HG02943 (cell line): ENCODE measurements at regions not wholly inside any gene's neighbourhood (a gene's known extent, or its start where the extent isn't known, plus 50 kb on each side); places are given as distances from the start of the nearest gene placed in this dataset.
"Not testable (repeated sequence)": the region's sequence is repeated elsewhere in the genome, so short reads cannot be mapped to it uniquely, and the experiment has no call there.

Source experiments
- ATAC-seq: cut with Tn5 transposase; IDR thresholded peaks from one replicate; pipeline ENCODE4 v1.9.1; 2021; ENCODE audit warnings: mild to moderate bottlenecking, low read depth, moderate library complexity; ENCODE audit not compliant: unreplicated experiment

GRCh38 chr3:36175916-36176461, 204.3 kb upstream of the STAC start:
- no peak for ATAC-seq

DNA sequence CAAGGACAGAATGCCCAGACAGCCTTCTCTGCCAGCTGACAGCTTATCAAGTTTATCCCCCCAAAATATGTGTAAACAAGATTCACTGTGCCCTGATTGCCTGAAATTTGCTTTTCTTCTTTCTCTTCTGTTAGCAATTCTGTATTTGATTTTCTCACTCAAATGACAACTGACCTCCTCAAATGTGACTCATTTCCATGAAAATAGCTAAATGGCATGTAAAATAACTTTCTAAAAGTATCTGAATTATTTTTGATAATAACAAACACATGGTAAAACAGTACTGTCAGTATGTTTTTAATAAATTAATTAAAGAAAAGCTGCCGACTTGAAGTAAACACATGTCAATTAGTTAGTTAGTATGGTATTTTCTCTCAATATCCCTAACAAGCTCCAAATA, 202.3 kb upstream of the STAC start:
- ATAC-seq = no peak

DNA sequence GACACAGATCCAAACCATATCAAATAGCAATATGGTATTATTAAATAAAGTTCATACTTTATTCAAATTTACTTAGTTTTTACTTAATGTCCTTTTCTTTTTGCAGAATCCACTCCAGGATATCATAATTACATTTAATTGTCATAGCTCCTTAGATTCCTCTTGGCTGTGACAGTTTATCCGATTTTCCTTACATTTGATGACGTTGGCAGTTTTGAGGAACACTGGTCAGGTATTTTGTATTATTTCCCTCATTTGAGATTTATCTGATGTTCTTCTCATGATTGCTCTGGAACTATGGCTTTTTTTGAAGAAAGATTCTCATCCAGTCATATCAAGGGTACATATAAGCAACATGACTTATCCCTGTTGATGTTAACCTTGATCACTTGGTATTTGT, 198.3 kb upstream of the STAC start:
- no peak for ATAC-seq

DNA sequence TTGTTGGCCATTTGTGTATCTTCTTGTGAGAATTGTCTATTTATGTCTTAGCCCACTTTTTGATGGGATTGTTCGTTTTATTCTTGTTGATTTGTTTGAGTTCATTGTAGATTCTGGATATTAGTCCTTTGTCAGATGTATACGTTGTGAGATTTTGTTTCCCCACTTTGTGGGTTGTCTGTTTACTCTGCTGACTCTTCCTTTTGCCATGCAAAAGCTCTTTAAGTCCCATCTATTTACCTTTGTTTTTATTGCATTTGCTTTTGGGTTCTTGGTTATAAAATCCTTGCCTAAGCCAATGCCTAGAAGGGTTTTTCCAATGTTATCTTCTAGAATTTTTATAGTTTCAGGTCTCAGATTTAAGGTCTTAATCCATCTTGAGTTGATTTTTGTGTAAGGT, 193.1 kb upstream of the STAC start:
- not testable (repeated sequence) for ATAC-seq

- no peak for ATAC-seq
Measured at GRCh38 chr3:36192901-36193300, 187.4 kb upstream of the STAC start.

GRCh38 chr3:36193448-36193847, 186.9 kb upstream of the STAC start:
- ATAC-seq = no peak

DNA sequence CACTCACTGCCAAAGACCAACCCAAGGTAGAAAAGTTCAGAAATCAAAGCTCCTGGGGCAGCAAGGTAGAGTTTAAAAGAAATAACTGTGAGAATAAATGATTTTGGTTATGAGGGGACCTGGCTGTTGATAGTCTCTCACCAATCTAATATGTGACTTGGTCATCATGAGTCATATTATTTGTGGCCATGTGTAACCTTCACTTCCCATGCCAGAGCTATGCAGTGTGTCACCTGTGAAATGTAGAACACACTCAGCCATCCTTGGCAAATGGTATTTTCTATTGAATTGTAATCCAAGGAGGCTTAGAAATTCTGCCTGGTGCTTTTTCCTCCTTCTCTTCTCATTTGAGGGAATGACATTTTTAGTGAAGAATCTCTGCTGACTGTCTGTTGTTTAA, 184.2 kb upstream of the STAC start:
- ATAC-seq = no peak

GRCh38 chr3:36197151-36197550, 183.2 kb upstream of the STAC start:
- ATAC-seq = no peak

DNA sequence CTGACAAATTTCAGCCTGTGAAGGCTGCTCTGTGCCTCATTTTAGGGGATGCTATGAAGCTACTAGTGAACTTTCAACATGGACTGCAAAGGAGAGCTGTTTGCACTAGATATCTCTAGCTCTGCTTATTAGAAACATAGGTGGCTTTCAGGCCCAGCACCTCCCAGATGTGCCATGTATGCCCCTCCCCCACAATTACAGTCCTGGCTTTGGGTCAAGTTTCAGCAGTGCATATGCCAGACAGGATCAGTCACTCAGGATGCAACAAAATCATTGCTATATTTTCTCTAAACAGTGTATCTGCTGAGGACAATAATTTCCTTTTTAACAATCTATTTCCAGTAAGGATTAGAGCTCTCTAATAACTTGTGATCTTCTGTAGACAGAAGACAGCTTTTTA, 178.8 kb upstream of the STAC start:
- ATAC-seq = no peak

DNA sequence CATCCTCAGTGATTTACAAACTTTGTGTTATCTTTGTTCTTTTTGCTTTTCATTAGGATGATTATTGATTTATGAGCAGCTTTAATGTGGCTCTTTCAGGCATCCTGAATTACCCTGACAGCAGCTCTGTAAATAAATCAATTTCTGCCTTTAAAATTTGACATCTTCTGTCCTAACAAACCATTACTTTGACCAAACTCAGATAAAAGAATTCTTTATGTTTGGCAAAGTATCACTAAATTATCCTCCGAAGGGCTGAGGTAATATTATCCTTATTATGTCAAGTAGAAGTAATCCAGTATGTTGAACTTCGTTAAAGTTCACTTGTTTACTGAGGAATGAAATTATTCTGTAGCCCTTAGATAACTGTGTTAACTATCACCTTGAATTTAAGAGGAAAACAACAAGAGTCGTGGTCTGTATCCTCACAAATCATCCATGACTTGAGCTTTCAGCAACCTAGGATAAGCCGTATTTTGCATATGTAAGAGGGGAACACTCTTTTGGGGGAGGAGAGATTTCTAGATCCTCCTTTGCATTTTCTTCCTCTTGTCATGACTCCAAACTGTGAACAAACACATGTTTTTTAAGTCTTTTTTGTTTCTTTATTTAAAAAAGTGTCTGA, 173.2 kb upstream of the STAC start:
- no peak for ATAC-seq

GRCh38 chr3:36210840-36211651, 169.3 kb upstream of the STAC start:
- ATAC-seq = peak; percentile 60

DNA sequence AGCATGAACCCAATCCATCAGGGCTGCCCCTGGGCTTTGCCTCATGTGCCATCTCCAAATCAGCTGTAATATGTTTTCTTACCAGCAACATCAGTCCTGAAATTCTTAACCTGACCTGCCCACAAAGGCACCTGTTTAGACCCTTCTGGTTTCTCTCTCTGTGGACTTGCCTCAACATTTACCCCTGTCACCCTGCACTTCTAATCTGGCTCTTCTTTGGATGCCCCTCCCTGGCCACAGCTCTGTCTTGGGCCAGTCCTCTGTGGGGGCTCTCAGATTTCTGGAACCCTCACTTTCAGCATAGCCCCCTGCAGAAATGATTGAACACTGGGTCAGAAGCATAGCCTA, 168.7 kb upstream of the STAC start:
- ATAC-seq = peak; percentile 56

DNA sequence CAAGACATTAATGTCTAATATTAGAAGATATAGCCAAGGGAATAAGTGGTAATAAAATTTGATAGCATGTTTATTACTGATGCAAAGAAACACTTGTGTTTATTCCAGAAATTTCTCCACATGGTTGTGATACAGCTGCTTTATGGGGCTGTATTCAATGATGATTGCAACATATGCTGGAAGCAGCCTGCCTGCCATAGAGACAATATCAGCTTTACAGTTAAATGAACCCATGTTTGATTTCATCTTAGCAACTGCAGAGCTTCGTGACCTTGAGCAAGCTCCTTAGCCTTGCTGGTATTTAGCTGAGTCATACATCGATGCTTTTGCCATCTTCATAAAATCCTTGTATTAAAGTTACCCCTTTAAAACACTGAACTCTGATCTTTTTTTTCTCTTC, 168.1 kb upstream of the STAC start:
- ATAC-seq = no peak

DNA sequence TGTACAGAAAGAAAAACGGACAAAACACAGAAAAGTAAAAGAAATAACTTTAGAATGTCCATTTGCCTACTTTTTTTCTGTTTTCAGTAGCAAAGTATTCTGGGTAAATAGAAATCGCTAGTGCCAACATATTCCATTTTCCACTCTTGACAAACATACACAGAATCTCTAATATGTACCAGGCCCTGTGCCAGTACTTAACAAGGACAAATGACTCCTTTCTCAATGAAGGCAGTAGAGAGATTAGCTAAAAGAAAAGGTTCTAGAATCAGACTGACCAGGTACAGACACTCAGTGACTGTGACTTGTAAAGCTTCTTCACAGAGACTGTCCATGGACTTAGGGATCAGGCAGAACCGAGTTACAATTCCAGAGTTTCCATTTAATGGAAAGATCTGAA, 165.8 kb upstream of the STAC start:
- ATAC-seq = no peak

GRCh38 chr3:36215241-36215640, 165.1 kb upstream of the STAC start:
- no peak for ATAC-seq

DNA sequence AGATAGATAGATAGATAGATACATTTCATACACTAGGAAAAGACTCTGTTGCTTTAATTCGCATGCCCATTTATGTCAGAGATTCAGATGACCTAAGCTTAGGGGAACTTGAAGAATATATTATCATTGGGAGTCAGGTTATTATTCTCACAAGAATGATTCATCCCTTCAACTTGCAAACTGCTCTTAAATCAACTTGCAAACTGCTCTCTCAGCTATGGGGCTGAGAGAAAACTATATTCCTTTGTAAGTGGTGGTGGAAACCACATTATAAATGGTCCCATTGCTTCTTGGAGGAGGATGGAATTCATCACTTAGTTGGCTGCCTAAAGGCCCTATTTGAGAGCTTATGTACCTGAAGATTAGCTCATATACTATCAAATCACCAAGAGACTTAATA, 160.9 kb upstream of the STAC start:
- no peak for ATAC-seq

DNA sequence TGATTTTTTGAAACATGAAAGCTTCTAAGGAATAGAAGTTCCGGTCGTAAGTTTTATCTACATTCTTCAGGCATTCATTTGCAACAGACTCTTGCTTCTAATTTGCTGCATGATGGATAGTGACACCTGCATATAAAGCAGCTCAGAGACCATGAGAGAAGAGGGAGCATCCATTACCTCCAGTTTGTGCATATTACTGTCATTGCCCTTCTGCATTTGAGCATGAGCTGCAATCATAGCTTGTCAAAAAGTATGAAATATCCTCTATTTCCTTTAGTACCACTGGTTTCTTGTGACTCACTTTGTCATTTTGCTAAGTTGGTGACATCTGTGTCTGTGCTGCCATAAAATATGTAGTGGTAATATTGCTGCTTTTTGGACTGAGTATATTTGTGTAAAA, 160.1 kb upstream of the STAC start:
- no peak for ATAC-seq

GRCh38 chr3:36221975-36222374, 158.3 kb upstream of the STAC start:
- ATAC-seq = no peak

- no peak for ATAC-seq
Measured at GRCh38 chr3:36227980-36228379, 152.3 kb upstream of the STAC start.

GRCh38 chr3:36229496-36229895, 150.8 kb upstream of the STAC start:
- ATAC-seq = no peak

DNA sequence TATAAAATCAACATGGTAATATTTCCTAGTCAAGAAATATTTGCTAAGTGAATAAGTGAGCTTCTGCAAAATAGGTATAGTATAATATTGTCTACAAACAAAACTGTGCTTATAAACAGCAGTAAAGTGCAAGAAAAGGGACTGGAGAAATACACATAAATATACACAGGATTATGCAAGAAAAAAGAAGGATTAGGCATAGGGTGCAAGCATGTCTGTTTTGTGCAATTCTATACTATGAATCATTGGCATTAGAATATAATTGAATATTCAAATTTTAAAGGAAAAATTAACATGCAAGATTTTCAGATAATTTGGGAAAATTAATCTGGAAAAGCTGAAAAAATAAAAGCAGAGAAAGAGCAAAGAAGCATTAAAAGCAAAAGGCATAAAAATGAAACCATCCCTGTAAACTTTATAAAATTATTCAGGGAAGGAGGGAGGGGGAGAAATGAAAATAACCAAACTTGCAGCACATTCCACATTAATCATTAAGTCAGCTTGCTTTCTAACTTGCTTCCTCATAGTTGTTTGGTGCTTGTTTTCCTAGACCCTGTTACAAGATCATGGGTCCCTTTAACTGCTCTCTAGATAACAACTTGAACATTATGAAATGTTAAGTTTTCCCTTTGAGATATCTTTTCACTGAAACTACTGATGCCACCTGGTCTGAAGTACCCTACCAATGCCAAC, 147.4 kb upstream of the STAC start:
- no peak for ATAC-seq

GRCh38 chr3:36244728-36245127, 135.6 kb upstream of the STAC start:
- ATAC-seq = no peak
